ENCODE measurements at regions not wholly inside any gene's neighbourhood (a gene's known extent, or its start where the extent isn't known, plus 50 kb on each side); places are given as distances from the start of the nearest gene placed in this dataset.

DNA sequence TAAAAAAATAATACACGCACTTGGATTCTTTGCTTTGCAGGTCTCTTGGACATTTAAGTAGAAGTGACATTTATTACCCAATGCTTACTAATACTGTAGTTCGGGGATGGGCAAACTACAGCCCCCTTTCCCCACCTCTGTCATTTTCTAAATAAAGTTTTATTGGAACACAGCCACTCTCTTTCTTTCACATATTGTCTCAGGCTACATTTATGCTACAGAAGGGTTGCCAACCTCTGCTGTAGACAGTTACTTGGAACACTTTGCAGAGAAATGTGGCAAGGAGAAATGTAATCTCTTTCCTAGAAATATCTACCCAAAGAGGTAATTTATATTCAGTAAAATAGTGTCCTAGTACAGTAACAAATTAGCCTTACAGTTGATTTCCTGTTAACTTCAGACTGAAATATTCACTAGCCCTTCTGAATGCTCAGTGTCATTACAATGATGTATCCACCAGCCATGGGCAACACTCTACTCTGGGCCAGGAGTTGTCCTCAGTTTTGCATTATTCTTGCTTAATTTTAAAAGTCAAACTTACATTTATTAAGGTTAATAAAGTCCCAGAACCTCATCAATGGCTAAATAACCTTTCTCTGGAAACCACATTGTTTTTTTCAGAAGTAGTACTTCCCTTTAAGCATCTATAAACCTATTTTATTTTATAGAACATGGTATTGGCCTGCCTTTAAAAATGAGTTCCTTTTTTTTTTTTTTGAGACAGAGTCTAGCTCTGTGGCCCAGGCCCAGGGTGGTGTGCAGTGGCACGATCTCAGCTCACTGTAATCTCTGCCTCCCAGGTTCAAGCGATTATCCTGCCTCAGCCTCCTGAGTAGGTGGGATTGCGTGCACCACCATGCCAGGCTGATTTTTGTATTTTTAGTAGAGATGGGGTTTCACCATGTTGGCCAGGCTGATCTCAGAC is 269.6 kb upstream of the AMIGO2 start:
- TF ChIP-seq ZBTB21 (CRISPR knock-in tag; IDR thresholded peaks at IDR 0.05; ENCODE audit: borderline replicate concordance) (no peak), ZNF396 (CRISPR knock-in tag; IDR thresholded peaks at IDR 0.05; ENCODE audit: borderline replicate concordance) (no peak), ZNF121 (CRISPR knock-in tag; IDR thresholded peaks at IDR 0.05) (no peak)
- TF ChIP-seq, protein P1, sequence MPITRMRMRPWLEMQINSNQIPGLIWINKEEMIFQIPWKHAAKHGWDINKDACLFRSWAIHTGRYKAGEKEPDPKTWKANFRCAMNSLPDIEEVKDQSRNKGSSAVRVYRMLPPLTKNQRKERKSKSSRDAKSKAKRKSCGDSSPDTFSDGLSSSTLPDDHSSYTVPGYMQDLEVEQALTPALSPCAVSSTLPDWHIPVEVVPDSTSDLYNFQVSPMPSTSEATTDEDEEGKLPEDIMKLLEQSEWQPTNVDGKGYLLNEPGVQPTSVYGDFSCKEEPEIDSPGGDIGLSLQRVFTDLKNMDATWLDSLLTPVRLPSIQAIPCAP (CRISPR knock-in tag; IDR thresholded peaks at IDR 0.05): no peak
- TF ChIP-seq, protein P2, sequence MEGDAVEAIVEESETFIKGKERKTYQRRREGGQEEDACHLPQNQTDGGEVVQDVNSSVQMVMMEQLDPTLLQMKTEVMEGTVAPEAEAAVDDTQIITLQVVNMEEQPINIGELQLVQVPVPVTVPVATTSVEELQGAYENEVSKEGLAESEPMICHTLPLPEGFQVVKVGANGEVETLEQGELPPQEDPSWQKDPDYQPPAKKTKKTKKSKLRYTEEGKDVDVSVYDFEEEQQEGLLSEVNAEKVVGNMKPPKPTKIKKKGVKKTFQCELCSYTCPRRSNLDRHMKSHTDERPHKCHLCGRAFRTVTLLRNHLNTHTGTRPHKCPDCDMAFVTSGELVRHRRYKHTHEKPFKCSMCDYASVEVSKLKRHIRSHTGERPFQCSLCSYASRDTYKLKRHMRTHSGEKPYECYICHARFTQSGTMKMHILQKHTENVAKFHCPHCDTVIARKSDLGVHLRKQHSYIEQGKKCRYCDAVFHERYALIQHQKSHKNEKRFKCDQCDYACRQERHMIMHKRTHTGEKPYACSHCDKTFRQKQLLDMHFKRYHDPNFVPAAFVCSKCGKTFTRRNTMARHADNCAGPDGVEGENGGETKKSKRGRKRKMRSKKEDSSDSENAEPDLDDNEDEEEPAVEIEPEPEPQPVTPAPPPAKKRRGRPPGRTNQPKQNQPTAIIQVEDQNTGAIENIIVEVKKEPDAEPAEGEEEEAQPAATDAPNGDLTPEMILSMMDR (IDR thresholded peaks at IDR 0.05): no peak
- TF ChIP-seq, protein P3, sequence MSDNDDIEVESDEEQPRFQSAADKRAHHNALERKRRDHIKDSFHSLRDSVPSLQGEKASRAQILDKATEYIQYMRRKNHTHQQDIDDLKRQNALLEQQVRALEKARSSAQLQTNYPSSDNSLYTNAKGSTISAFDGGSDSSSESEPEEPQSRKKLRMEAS (CRISPR knock-in tag; IDR thresholded peaks at IDR 0.05): no peak

All from WTC11 (cell line).